NT2/D1 (cell line): ENCODE measurements at regions not wholly inside any gene's neighbourhood (a gene's known extent, or its start where the extent isn't known, plus 50 kb on each side); places are given as distances from the start of the nearest gene placed in this dataset.

Source experiments
- SUZ12 ChIP-seq: IDR thresholded peaks from 2 replicates; pipeline ENCODE4 v1.6.1; 2011; ENCODE audit not compliant: insufficient read length, insufficient read depth; ENCODE audit errors: extremely low read depth
- YY1 ChIP-seq: IDR thresholded peaks from 2 replicates; pipeline ENCODE4 v1.6.1; 2011; ENCODE audit not compliant: insufficient read length, insufficient read depth
- ZNF274 ChIP-seq: IDR thresholded peaks from 2 replicates; pipeline ENCODE4 v1.6.1; 2011; ENCODE audit warnings: mild to moderate bottlenecking, low read depth, low read length

GRCh38 chr6:121647905-121648304 is 212.5 kb downstream of the GJA1 start:
- TF ChIP-seq ZNF274 (no peak), YY1 (no peak), SUZ12 (no peak)
